GM12878 (cell line): ENCODE measurements at regions not wholly inside any gene's neighbourhood (a gene's known extent, or its start where the extent isn't known, plus 50 kb on each side); places are given as distances from the start of the nearest gene placed in this dataset.

Experiments used
- ATAC-seq: fragments of 200-7000 bp; cut with Tn5 transposase; 3 replicates; pipeline ENCODE4 v1.9.1; 2020; ENCODE audit warnings: mild to moderate bottlenecking, moderate library complexity
- BruUV-seq: library from RNA; stranded (reverse); fragments of 400-500 nt; replicated peaks from 2 replicates; lab custom pipeline; 2021; lab: Mats Ljungman, UMichigan
- CTCF ChIA-PET: fragments of 300-600 bp; sonication (Branson Sonifier 250); formaldehyde crosslinking; extraction: SDS; loops from one replicate; lab custom pipeline; 2021; ENCODE audit warnings: inconsistent platforms; lab: Yijun Ruan, JAX
- POLR2A ChIA-PET: fragments of 350-600 bp; formaldehyde crosslinking; extraction: SDS; loops from one replicate; lab custom pipeline; 2021; ENCODE audit warnings: inconsistent platforms; lab: Charles Lee
- RAD21 ChIA-PET: fragments of 300-600 bp; sonication (Branson Sonifier 250); formaldehyde crosslinking; loops from one replicate; lab custom pipeline; 2023; ENCODE audit warnings: antibody characterized with exemption; ENCODE audit not compliant: unreplicated experiment; lab: Charles Lee
- SMC1A ChIA-PET: fragments of 300-600 bp; sonication (Branson Sonifier 250); formaldehyde crosslinking; loops from one replicate; lab custom pipeline; 2023; ENCODE audit not compliant: unreplicated experiment, uncharacterized antibody; lab: Charles Lee
- DNase-seq: peaks from one replicate; pipeline ENCODE4 v3.0.0-alpha.2; 2011; ENCODE audit warnings: low read depth, low spot score
- FAIRE-seq: peaks from 3 replicates; lab custom pipeline; 2011; peaks lifted over from hg19 to GRCh38; lab: Jason Lieb, UNC
- H2AFZ ChIP-seq: 2 replicates; pipeline ENCODE4 v1.6.0; 2011; ENCODE audit warnings: low read depth, low read length, control low read depth; ENCODE audit not compliant: control insufficient read depth
- H3K27ac ChIP-seq: 2 replicates; pipeline ENCODE4 v1.5.1; 2011; ENCODE audit warnings: control low read depth; ENCODE audit not compliant: control insufficient read depth, insufficient read depth
- H3K27me3 ChIP-seq, 2 experiments: replicated peaks in 1 of 2; 2 replicates each; pipeline versions ENCODE4 v1.6.0 to v1.6.1; 2011; ENCODE audit warnings: low read length in 1 of 2; ENCODE audit not compliant: control insufficient read depth in 2 of 2, insufficient read depth in 2 of 2
- H3K36me3 ChIP-seq, 2 experiments: 2 replicates each; pipeline ENCODE4 v1.5.1; 2011; ENCODE audit warnings: low read length in 1 of 2; ENCODE audit not compliant: control insufficient read depth in 2 of 2, insufficient read depth in 2 of 2
- H3K4me1 ChIP-seq: 2 replicates; pipeline ENCODE4 v1.6.1; 2011; ENCODE audit warnings: mild to moderate bottlenecking, low read length, moderate library complexity, mixed read lengths; ENCODE audit not compliant: control insufficient read depth, insufficient read depth
- H3K4me2 ChIP-seq: 2 replicates; pipeline ENCODE4 v1.6.0; 2011; ENCODE audit warnings: control low read depth; ENCODE audit not compliant: control insufficient read depth, insufficient read depth
- H3K4me3 ChIP-seq: fragments of 200-600 bp; sonication (generic); 2 replicates; pipeline ENCODE4 v1.5.1; 2016
- H3K79me2 ChIP-seq: 2 replicates; pipeline ENCODE4 v1.6.0; 2011; ENCODE audit warnings: low read length; ENCODE audit not compliant: control insufficient read depth, insufficient read depth
- H3K9ac ChIP-seq: 2 replicates; pipeline ENCODE4 v1.8.0; 2011; ENCODE audit warnings: low read length, control low read depth, mixed read lengths; ENCODE audit not compliant: control insufficient read depth, insufficient read depth
- H3K9me3 ChIP-seq: replicated peaks from 3 replicates; pipeline ENCODE4 v1.5.1; 2011; ENCODE audit warnings: mild to moderate bottlenecking, low read length; ENCODE audit not compliant: control insufficient read depth, insufficient read depth
- H4K20me1 ChIP-seq: 2 replicates; pipeline ENCODE4 v1.6.0; 2011; ENCODE audit not compliant: control insufficient read depth, insufficient read depth
- EGR1 ChIP-seq, 2 experiments: IDR thresholded peaks; 1 replicate in 1 of 2; 2 replicates in 1 of 2; pipeline ENCODE4 v1.6.1; 2011 to 2012; ENCODE audit warnings: low read depth in 2 of 2, low read length in 2 of 2, borderline replicate concordance in 1 of 2, mild to moderate bottlenecking in 1 of 2, moderate library complexity in 1 of 2
- FOXK2 ChIP-seq: fragments of 450-650 bp; IDR thresholded peaks from 2 replicates; pipeline ENCODE4 v1.6.1; 2017; ENCODE audit warnings: mild to moderate bottlenecking, moderate library complexity
- GABPA ChIP-seq: IDR thresholded peaks from 2 replicates; pipeline ENCODE4 v1.6.1; 2014; ENCODE audit warnings: antibody characterized with exemption, low read depth, mild to moderate bottlenecking, inconsistent platforms
- IRF4 ChIP-seq: IDR thresholded peaks from 2 replicates; pipeline ENCODE4 v1.6.1; 2011; ENCODE audit warnings: low read depth, low read length
- MEF2A ChIP-seq: IDR thresholded peaks from 2 replicates; pipeline ENCODE4 v1.6.1; 2011; ENCODE audit warnings: low read depth, mild to moderate bottlenecking, low read length, moderate library complexity; ENCODE audit not compliant: insufficient read depth
- NRF1 ChIP-seq: conservative IDR thresholded peaks from 2 replicates; pipeline ENCODE4 v1.6.1; 2011; ENCODE audit warnings: mild to moderate bottlenecking, low read depth, low read length, improper control_type of control experiment
- RFX5 ChIP-seq: IDR thresholded peaks from 2 replicates; pipeline ENCODE4 v1.6.1; 2011; ENCODE audit warnings: low read depth, low read length, improper control_type of control experiment
- SREBF2 ChIP-seq: IDR thresholded peaks from 2 replicates; pipeline ENCODE4 v1.6.1; 2012; ENCODE audit warnings: mild to moderate bottlenecking, low read length
- ZNF217 ChIP-seq: fragments of 450-650 bp; IDR thresholded peaks from 2 replicates; pipeline ENCODE4 v1.6.1; 2017; ENCODE audit warnings: antibody characterized with exemption, mild to moderate bottlenecking
- ZSCAN29 ChIP-seq: fragments of 450-650 bp; IDR thresholded peaks from 2 replicates; pipeline ENCODE4 v1.6.1; 2017; ENCODE audit warnings: mild to moderate bottlenecking, moderate library complexity
- WGBS: methylation state at CpG from one replicate; pipeline ENCODE4 v1.1.6; 2016; ENCODE audit warnings: low lambda C conversion rate; ENCODE audit not compliant: insufficient replicate concordance, insufficient coverage; ENCODE audit errors: missing lambda C conversion rate; 5-methylcytosine and 5-hydroxymethylcytosine counted together
- in situ Hi-C: fragments of 300-500 bp; cut with MboI; formaldehyde crosslinking; loops from 9 replicates; pipeline ENCODE4 v1.14.3; 2018; ENCODE audit warnings: mixed read lengths
- intact Hi-C: fragments of 100-400 bp; cut with micrococcal nuclease; formaldehyde crosslinking; loops from one replicate; pipeline ENCODE4 v1.14.2; 2022; ENCODE audit not compliant: unreplicated experiment

DNA sequence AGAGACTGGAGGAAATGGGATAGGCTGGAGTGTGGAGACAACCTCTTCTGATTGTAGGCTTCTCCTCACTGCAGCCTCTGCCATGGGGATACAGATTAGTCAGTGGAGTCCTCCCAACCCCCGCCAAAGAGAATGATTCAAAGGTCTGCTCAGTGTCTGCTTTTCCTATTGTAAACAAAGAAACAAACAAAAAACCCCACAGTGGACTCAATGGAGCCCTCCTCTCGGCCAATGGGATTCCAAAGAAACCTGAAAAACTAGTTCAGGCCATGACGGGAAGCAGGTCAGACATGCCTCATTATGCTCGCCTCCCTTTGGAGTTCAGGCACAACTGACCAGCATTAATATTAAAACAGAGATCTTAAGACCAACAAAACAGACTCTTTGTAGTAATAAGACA, 85.8 kb downstream of the SEC61B start:
- CTCF ChIA-PET: interaction anchor here (0.6 to 1.1 kb wide), 3 partner anchors 11 to 75 kb away, joined by 3 read pairs; no protein-coding TSS in a partner anchor
- DNase-seq: no peak
- SMC1A ChIA-PET: interaction anchor here (1.2 kb wide), 1 partner anchor 76 kb away, joined by 3 read pairs; no protein-coding TSS in a partner anchor
- H3K4me1 ChIP-seq: peaks cover 5% of the 10 kb centered on the region; the same call in 1 of the 2 replicates
- TF ChIP-seq FOXK2: no peak
- TF ChIP-seq NRF1: no peak
- TF ChIP-seq MEF2A: no peak
- TF ChIP-seq ZSCAN29: no peak
- TF ChIP-seq GABPA: no peak
- no peak for TF ChIP-seq IRF4
- TF ChIP-seq RFX5: no peak
- TF ChIP-seq SREBF2: no peak
- no peak for TF ChIP-seq ZNF217
- no peak for TF ChIP-seq EGR1 (IDR thresholded peaks at IDR 0.05; ENCODE audit: borderline replicate concordance in 1 of 2, low read depth in 2 of 2, low read length in 2 of 2)
- no peak for ATAC-seq
- H3K36me3 ChIP-seq: no peaks in the 10 kb centered on the region
- intact Hi-C loops (loop anchor here (10.0 kb wide), 1 partner anchor 57 kb away; no protein-coding TSS in a partner anchor), in situ Hi-C loops (no loop called here)
- H3K27ac ChIP-seq: no peak overlapping the region
- no peaks in the 10 kb centered on the region for H3K9me3 ChIP-seq
- no peaks in the 10 kb centered on the region for H3K27me3 ChIP-seq
- BruUV-seq: no TSS peak
- RAD21 ChIA-PET: no interaction called here
- POLR2A ChIA-PET: no interaction called here
- WGBS: 16% methylated on average over 4 of the region's 4 CpGs
- H3K79me2 ChIP-seq: no peaks in the 10 kb centered on the region
- no peak for FAIRE-seq
- H2AFZ ChIP-seq: no peak overlapping the region
- H3K4me2 ChIP-seq: no peak overlapping the region
- no peak overlapping the region for H3K9ac ChIP-seq
- H3K4me3 ChIP-seq: no peak overlapping the region
- H4K20me1 ChIP-seq: no peaks in the 10 kb centered on the region
